ENCODE measurements at regions not wholly inside any gene's neighbourhood (a gene's known extent, or its start where the extent isn't known, plus 50 kb on each side); places are given as distances from the start of the nearest gene placed in this dataset.
"Not testable (repeated sequence)": the region's sequence is repeated elsewhere in the genome, so short reads cannot be mapped to it uniquely, and the experiment has no call there.

DNA sequence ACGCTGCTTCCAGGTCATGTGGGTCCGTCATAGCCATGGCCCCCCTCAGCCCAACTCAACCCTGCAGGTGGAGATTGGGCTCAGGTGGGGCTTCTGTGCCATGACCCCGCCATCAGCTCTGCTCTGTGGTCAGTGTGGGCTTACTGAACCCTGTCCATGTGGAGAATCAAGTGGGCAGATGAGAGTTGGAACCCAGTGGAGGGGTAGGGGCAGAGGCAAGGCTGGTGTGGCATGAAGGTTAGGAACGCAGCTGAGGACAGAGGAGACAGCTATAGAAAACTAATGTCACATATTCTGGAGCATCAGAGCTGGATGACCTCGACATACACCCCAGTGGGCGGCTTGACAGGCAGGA, 355.9 kb downstream of the PTPRU start:
- Histone ChIP-seq H3K27ac (replicated peaks in 1 of 4) (no peak overlapping the region), H3K4me1 (no peaks in the 10 kb centered on the region), H3K9me3 (no peaks in the 10 kb centered on the region), H3K36me3 (no peaks in the 10 kb centered on the region), H3K27me3 (peaks cover 0 to 40% (median 0%) of the 10 kb centered on the region in 4 donors), H3K4me3 (no peak overlapping the region)
- 81% methylated on average over 3 of the region's 6 CpGs for WGBS
- intact Hi-C loops (cut with DNase I), result no loop called here
- TF ChIP-seq POLR2A (IDR thresholded peaks at IDR 0.05; ENCODE audit: low read depth) (no peak), POLR2AphosphoS5 (IDR thresholded peaks at IDR 0.05) (no peak), EP300 (IDR thresholded peaks at IDR 0.05) (no peak), CTCF (IDR thresholded peaks at IDR 0.05) (no peak)
- no peak for DNase-seq (ENCODE audit: extremely low spot score)

GRCh38 chr1:29591601-29592260, 355.4 kb downstream of the PTPRU start:
- intact Hi-C loops (cut with DNase I), result no loop called here
- DNase-seq (ENCODE audit: extremely low spot score), result peak; percentile 83
- Histone ChIP-seq H3K9me3 (no peaks in the 10 kb centered on the region), H3K27ac (replicated peaks in 1 of 4) (no peak overlapping the region), H3K4me3 (no peak overlapping the region), H3K36me3 (no peaks in the 10 kb centered on the region), H3K27me3 (peaks cover 0 to 39% (median 0%) of the 10 kb centered on the region in 4 donors), H3K4me1 (no peaks in the 10 kb centered on the region)
- TF ChIP-seq CTCF (IDR thresholded peaks at IDR 0.05) (no peak), POLR2A (IDR thresholded peaks at IDR 0.05; ENCODE audit: low read depth) (no peak), POLR2AphosphoS5 (IDR thresholded peaks at IDR 0.05) (no peak), EP300 (IDR thresholded peaks at IDR 0.05) (no peak)
- whole genome bisulfite sequencing, result 59% methylated on average over 9 of the region's 13 CpGs

DNA sequence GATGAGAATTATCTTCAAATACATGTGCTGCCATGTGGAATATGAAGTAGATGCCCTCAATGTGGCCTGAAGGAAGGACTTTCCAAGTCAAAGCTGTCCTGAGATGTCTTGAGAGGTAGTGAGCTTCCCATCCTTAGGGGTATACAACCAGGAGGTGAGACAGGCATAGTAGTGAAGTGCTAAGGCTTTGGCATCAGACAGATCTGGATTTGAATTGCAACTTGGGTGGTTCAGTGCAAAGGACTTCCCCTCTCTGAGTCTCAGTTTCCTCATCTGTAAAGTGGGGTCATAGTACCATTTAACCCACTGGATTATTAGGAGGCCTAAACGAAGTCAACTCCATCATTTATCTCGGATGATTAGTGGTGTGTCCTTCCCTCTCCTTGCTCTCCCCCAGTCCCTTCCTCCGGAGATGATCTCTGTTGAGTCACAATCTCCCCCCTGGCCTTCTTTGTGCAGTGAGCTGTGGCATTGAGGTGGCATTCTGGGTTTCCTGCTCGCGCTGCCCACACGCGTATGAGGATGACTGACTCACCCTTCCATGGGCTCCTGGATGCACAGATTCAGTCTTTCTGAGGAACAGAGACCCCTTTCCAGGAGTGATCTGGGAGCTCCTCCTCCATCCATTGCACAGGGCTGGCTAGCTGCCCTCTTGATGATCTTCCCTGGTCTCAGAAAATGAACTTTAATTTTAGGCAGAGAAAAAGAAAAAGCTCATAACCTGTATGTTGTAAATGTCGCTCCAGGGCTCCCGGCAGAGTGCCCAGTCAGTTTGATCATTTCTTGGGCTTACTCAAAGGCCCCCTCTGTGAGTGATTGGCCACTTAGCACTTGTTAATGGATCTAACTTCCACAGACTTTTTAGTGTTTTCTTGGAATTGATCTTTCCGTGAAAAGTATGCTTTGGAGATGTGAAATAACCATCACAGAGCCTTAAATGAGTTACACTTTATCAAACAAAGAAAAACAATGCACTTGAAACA, 354.6 kb downstream of the PTPRU start:
- 60% methylated on average over 10 of the region's 10 CpGs for WGBS
- TF ChIP-seq CTCF (IDR thresholded peaks at IDR 0.05) (no peak), POLR2A (IDR thresholded peaks at IDR 0.05; ENCODE audit: low read depth) (no peak), POLR2AphosphoS5 (IDR thresholded peaks at IDR 0.05) (no peak), EP300 (IDR thresholded peaks at IDR 0.05) (no peak)
- no peak overlapping the region for H3K27ac ChIP-seq (replicated peaks in 1 of 4)

GRCh38 chr1:29589716-29590115, 353.4 kb downstream of the PTPRU start:
- intact Hi-C loops (cut with DNase I); H3K4me1 ChIP-seq; H3K9me3 ChIP-seq; H3K36me3 ChIP-seq; H3K4me3 ChIP-seq; H3K27ac ChIP-seq (replicated peaks in 1 of 4); DNase-seq (ENCODE audit: extremely low spot score): not testable (repeated sequence)
- WGBS, result 79% methylated on average over 3 of the region's 3 CpGs
- peaks cover 0 to 49% (median 0%) of the 10 kb centered on the region in 4 donors for H3K27me3 ChIP-seq

More for the DNA sequence above, 354.6 kb downstream of the PTPRU start:
- Histone ChIP-seq H3K27me3 (peaks cover 0 to 46% (median 0%) of the 10 kb centered on the region in 4 donors), H3K36me3 (no peaks in the 10 kb centered on the region), H3K9me3 (no peaks in the 10 kb centered on the region), H3K4me3 (no peak overlapping the region), H3K4me1 (no peaks in the 10 kb centered on the region)
- DNase-seq (ENCODE audit: extremely low spot score), result peak; percentile 86
- intact Hi-C loops (cut with DNase I), result no loop called here

DNA sequence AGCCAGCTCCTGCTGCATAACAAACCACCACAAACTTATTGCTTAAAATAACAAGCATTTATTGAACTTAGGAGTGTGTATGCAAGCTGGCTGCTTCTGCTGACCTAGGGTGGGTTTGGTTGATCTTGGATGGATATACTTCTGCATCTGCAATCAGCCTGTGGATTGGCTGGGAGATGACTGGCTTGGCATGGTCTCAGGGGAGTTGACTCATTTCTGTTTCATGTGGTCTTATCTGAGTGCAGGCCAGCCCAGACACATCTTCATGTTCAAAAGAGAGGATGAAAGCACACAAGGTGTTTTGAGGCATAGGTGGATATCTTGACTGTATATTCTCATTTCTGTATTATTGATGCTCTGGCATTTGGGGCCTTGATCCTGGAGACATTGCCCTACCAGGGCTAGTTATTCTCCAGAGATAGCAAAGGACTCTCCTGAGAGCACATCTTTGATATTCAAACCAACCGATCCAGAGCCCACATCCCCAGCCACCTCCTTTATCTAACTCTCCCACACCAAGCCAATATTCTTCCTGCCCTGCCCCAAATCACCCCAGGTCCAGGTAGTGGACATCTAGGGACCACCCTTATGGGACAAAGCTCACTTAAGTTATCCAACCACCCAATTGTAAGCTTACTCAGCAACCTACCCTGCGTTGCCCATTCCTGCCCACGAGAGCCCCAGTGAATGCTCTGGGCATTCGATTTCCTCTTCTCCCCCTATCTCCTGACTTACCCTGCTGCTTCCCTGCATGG, 350.8 kb downstream of the PTPRU start:
- H3K36me3 ChIP-seq, result no peaks in the 10 kb centered on the region
- no peaks in the 10 kb centered on the region for H3K9me3 ChIP-seq
- no peak overlapping the region for H3K27ac ChIP-seq (replicated peaks in 1 of 4)
- WGBS, result 73% methylated on average over 3 of the region's 4 CpGs
- intact Hi-C loops (cut with DNase I), result no loop called here
- peak; percentile 75 for DNase-seq (ENCODE audit: extremely low spot score)
- H3K4me3 ChIP-seq, result no peak overlapping the region
- H3K27me3 ChIP-seq, result peaks cover 0 to 43% (median 0%) of the 10 kb centered on the region in 4 donors
- TF ChIP-seq CTCF (IDR thresholded peaks at IDR 0.05) (no peak), POLR2A (IDR thresholded peaks at IDR 0.05; ENCODE audit: low read depth) (no peak), EP300 (IDR thresholded peaks at IDR 0.05) (no peak), POLR2AphosphoS5 (IDR thresholded peaks at IDR 0.05) (no peak)
- H3K4me1 ChIP-seq, result no peaks in the 10 kb centered on the region

All from esophagus muscularis mucosa (tissue), 4 donors.